Ovary (tissue), 3 donors: ENCODE measurements at regions not wholly inside any gene's neighbourhood (a gene's known extent, or its start where the extent isn't known, plus 50 kb on each side); places are given as distances from the start of the nearest gene placed in this dataset.

Experiments
- CTCF ChIP-seq, 3 donors: fragments of 450-650 bp in 2 of 3; fragments of 200-600 bp in 1 of 3; IDR thresholded peaks; one replicate each; pipeline versions ENCODE4 v1.5.1 to v1.8.0; 2016 to 2022; ENCODE audit warnings: antibody characterized with exemption in 3 of 3, mild to moderate bottlenecking in 1 of 3
- EP300 ChIP-seq: sonication (generic); formaldehyde crosslinking; IDR thresholded peaks from one replicate; pipeline ENCODE4 v1.6.1; 2017; ENCODE audit warnings: antibody characterized with exemption
- POLR2A ChIP-seq: fragments of 450-650 bp; IDR thresholded peaks from one replicate; pipeline ENCODE4 v1.6.1; 2017; ENCODE audit warnings: antibody characterized with exemption, mild to moderate bottlenecking, moderate library complexity
- donor health status: DM: no; HTN: no; CAD: no.

- TF ChIP-seq POLR2A (no peak), CTCF (IDR thresholded peaks at IDR 0.05) (no peak), EP300 (no peak)
Observed at GRCh38 chrX:115399306-115399705, 109.8 kb downstream of the LUZP4 start.
